ENCODE measurements at regions not wholly inside any gene's neighbourhood (a gene's known extent, or its start where the extent isn't known, plus 50 kb on each side); places are given as distances from the start of the nearest gene placed in this dataset.

- TF ChIP-seq SP1 (IDR thresholded peaks at IDR 0.05) (no peak), NFRKB (IDR thresholded peaks at IDR 0.05) (no peak), TARDBP (IDR thresholded peaks at IDR 0.05) (no peak), ARNT (IDR thresholded peaks at IDR 0.05) (no peak), FOXM1 (IDR thresholded peaks at IDR 0.05; ENCODE audit: borderline replicate concordance) (no peak), FOXA1 (IDR thresholded peaks at IDR 0.05) (no peak), LEF1 (IDR thresholded peaks at IDR 0.05; ENCODE audit: borderline replicate concordance) (no peak), CTBP1 (IDR thresholded peaks at IDR 0.05; ENCODE audit: borderline replicate concordance) (no peak), FOXK2 (IDR thresholded peaks at IDR 0.05) (no peak), BHLHE40 (IDR thresholded peaks at IDR 0.05; ENCODE audit: borderline replicate concordance) (no peak), SUZ12 (IDR thresholded peaks at IDR 0.05) (no peak), L3MBTL2 (conservative IDR thresholded peaks at IDR 0.05) (no peak), HDGF (IDR thresholded peaks at IDR 0.05; ENCODE audit: borderline replicate concordance) (no peak)
Observed at GRCh38 chr22:22999523-22999922, 70.8 kb upstream of the GNAZ start.

Data from HEK293T (cell line).